ENCODE measurements at regions not wholly inside any gene's neighbourhood (a gene's known extent, or its start where the extent isn't known, plus 50 kb on each side); places are given as distances from the start of the nearest gene placed in this dataset.

- H3K36me3 ChIP-seq, result no peaks in the 10 kb centered on the region
- H3K9me3 ChIP-seq, result no peaks in the 10 kb centered on the region
- no peak overlapping the region for H3K4me3 ChIP-seq
- no peak for DNase-seq
- no peak overlapping the region for H3K27ac ChIP-seq
- peaks cover 2% of the 10 kb centered on the region for H3K27me3 ChIP-seq
- H3K4me1 ChIP-seq (ENCODE audit: insufficient read depth), result no peaks in the 10 kb centered on the region
- intact Hi-C loops (cut with DNase I), result no loop called here
- TF ChIP-seq CTCF (IDR thresholded peaks at IDR 0.05), result no peak
- TF ChIP-seq EP300 (IDR thresholded peaks at IDR 0.05), result no peak
- no peak for TF ChIP-seq POLR2A (IDR thresholded peaks at IDR 0.05)
- WGBS, 3 donors, result 77 to 81% (median 81%) methylated on average over 2 of the region's 2 CpGs
Observed at GRCh38 chrX:80098038-80098437, 83.5 kb downstream of the TBX22 start.

DNA sequence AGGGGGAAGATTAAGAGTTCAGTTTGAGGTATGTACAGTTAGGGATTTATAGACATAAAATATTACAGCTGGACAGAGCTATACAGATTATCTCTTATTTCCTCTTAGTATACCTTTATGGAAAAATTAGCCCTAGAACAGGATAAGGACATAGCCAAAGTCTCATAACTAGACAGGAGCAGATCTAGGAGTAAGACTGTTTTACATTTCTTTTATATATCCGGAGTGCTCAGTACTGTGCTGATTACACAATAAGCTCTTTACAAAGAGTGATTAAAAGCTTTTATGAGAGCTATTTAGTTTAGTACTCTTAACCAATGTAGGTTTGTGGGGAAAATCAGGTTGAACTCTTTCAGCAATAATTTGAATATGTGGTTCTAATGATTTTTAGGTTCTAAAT, 105.8 kb downstream of the TBX22 start:
- no peaks in the 10 kb centered on the region for H3K27me3 ChIP-seq
- TF ChIP-seq CTCF (IDR thresholded peaks at IDR 0.05), result no peak
- no peak for TF ChIP-seq POLR2A (IDR thresholded peaks at IDR 0.05)
- TF ChIP-seq EP300 (IDR thresholded peaks at IDR 0.05), result no peak
- no peaks in the 10 kb centered on the region for H3K36me3 ChIP-seq
- H3K4me1 ChIP-seq (ENCODE audit: insufficient read depth), result no peaks in the 10 kb centered on the region
- intact Hi-C loops (cut with DNase I), result no loop called here
- H3K9me3 ChIP-seq, result no peaks in the 10 kb centered on the region
- no peak for DNase-seq
- 72 to 83% (median 73%) methylated on average over 1 of the region's 1 CpG for WGBS, 3 donors
- no peak overlapping the region for H3K27ac ChIP-seq
- H3K4me3 ChIP-seq, result no peak overlapping the region

- TF ChIP-seq EP300 (IDR thresholded peaks at IDR 0.05) (no peak), CTCF (IDR thresholded peaks at IDR 0.05) (no peak), POLR2A (IDR thresholded peaks at IDR 0.05) (no peak)
- intact Hi-C loops (cut with DNase I), result no loop called here
- Histone ChIP-seq H3K4me3 (no peak overlapping the region), H3K4me1 (ENCODE audit: insufficient read depth) (no peaks in the 10 kb centered on the region), H3K9me3 (no peaks in the 10 kb centered on the region), H3K36me3 (no peaks in the 10 kb centered on the region), H3K27me3 (no peaks in the 10 kb centered on the region), H3K27ac (no peak overlapping the region)
- WGBS, 3 donors, result 27 to 31% (median 30%) methylated on average over 1 of the region's 1 CpG
- DNase-seq, result no peak
Observed at GRCh38 chrX:80138938-80139337, 124.4 kb downstream of the TBX22 start.

DNA sequence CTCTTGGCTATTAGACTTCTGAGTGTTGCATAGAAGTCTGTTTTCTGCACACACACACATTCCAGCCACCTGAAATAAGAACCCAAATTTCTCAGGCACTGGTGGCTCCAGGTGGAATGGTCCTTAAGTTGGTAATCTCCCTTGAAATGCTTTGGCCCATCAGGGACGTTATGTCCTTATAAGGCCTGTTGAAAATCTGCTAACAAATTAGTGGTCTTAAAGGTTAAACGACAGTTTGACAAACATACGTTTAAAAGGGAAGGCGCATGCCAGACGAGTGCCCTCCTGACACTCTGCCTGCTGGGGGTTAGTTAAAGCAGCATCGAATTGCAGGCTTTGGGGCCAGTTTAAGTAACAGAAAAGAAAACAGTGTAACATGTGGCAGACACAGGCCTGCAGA, 125.0 kb downstream of the TBX22 start:
- Histone ChIP-seq H3K36me3 (no peaks in the 10 kb centered on the region), H3K4me1 (ENCODE audit: insufficient read depth) (no peaks in the 10 kb centered on the region), H3K27me3 (no peaks in the 10 kb centered on the region), H3K9me3 (no peaks in the 10 kb centered on the region), H3K4me3 (no peak overlapping the region), H3K27ac (no peak overlapping the region)
- WGBS, 3 donors, result 23 to 39% (median 32%) methylated on average over 6 of the region's 6 CpGs
- TF ChIP-seq EP300 (IDR thresholded peaks at IDR 0.05) (no peak), CTCF (IDR thresholded peaks at IDR 0.05) (no peak), POLR2A (IDR thresholded peaks at IDR 0.05) (no peak)
- DNase-seq, result no peak
- intact Hi-C loops (cut with DNase I), result no loop called here

DNA sequence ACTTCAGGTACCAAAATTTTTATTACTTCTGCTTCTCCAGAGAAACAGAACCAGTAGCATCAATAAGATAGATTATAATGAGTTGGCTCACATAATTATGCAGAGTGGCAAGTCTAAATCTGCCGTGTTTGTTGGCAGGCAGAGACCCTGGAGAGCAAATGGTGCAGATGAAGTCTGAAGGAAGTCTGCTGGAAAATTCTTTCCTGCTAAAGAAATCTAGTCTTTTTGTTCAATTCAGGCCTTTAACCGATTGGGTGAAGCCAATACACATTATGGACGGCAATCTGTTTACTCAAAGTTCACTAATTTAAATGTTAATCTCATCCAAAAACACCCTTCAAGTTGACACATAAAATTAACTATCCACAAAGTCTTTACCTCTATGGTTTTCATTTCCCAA, 156.0 kb downstream of the TBX22 start:
- TF ChIP-seq POLR2A (IDR thresholded peaks at IDR 0.05) (no peak), CTCF (IDR thresholded peaks at IDR 0.05) (no peak), EP300 (IDR thresholded peaks at IDR 0.05) (no peak)
- H3K27ac ChIP-seq, result no peak overlapping the region
- intact Hi-C loops (cut with DNase I), result no loop called here
- 47 to 71% (median 56%) methylated on average over 3 of the region's 3 CpGs for WGBS, 3 donors
- H3K36me3 ChIP-seq, result no peaks in the 10 kb centered on the region
- H3K4me3 ChIP-seq, result no peak overlapping the region
- no peaks in the 10 kb centered on the region for H3K27me3 ChIP-seq
- DNase-seq, result no peak
- H3K9me3 ChIP-seq, result no peaks in the 10 kb centered on the region
- H3K4me1 ChIP-seq (ENCODE audit: insufficient read depth), result no peaks in the 10 kb centered on the region
